ENCODE measurements at regions not wholly inside any gene's neighbourhood (a gene's known extent, or its start where the extent isn't known, plus 50 kb on each side); places are given as distances from the start of the nearest gene placed in this dataset.
A peak's percentile ranks its signal among the peaks of the same experiment; 100 is the strongest.

- Histone ChIP-seq H3K36me3 (no peaks in the 10 kb centered on the region), H3K27ac (no peak overlapping the region), H3K4me3 (no peak overlapping the region), H3K27me3 (no peaks in the 10 kb centered on the region), H3K9me3 (no peaks in the 10 kb centered on the region), H3K4me1 (no peaks in the 10 kb centered on the region)
- DNase-seq (ENCODE audit: low spot score in 2 of 2) = no peak
- intact Hi-C loops (cut with DNase I; ENCODE audit: low total_unique reads) = no loop called here
- TF ChIP-seq POLR2A (IDR thresholded peaks at IDR 0.05) = no peak
- TF ChIP-seq POLR2AphosphoS5 (IDR thresholded peaks at IDR 0.05) = no peak
- TF ChIP-seq CTCF (IDR thresholded peaks at IDR 0.05) = no peak
Measured at GRCh38 chr5:135635451-135635850, 56.7 kb upstream of the CXCL14 start.

GRCh38 chr5:135632798-135633197, 54.0 kb upstream of the CXCL14 start:
- H3K27ac ChIP-seq = no peak overlapping the region
- no peaks in the 10 kb centered on the region for H3K36me3 ChIP-seq
- intact Hi-C loops (cut with DNase I; ENCODE audit: low total_unique reads) = no loop called here
- no peak for DNase-seq (ENCODE audit: low spot score in 2 of 2)
- TF ChIP-seq POLR2A (IDR thresholded peaks at IDR 0.05) (no peak), CTCF (IDR thresholded peaks at IDR 0.05) (no peak), POLR2AphosphoS5 (IDR thresholded peaks at IDR 0.05) (no peak)
- H3K4me1 ChIP-seq = no peaks in the 10 kb centered on the region
- peaks cover 0 to 3% of the 10 kb centered on the region in 2 donors for H3K9me3 ChIP-seq
- no peaks in the 10 kb centered on the region for H3K27me3 ChIP-seq
- H3K4me3 ChIP-seq = no peak overlapping the region

GRCh38 chr5:135631391-135631790, 52.6 kb upstream of the CXCL14 start:
- Histone ChIP-seq H3K4me1 (no peaks in the 10 kb centered on the region), H3K9me3 (peaks cover 0 to 3% of the 10 kb centered on the region in 2 donors), H3K4me3 (no peak overlapping the region), H3K27me3 (no peaks in the 10 kb centered on the region), H3K27ac (no peak overlapping the region), H3K36me3 (no peaks in the 10 kb centered on the region)
- no peak for DNase-seq (ENCODE audit: low spot score in 2 of 2)
- intact Hi-C loops (cut with DNase I; ENCODE audit: low total_unique reads) = no loop called here
- TF ChIP-seq CTCF (IDR thresholded peaks at IDR 0.05) (no peak), POLR2A (IDR thresholded peaks at IDR 0.05) (no peak), POLR2AphosphoS5 (IDR thresholded peaks at IDR 0.05) (no peak)

GRCh38 chr5:135629666-135630065, 50.9 kb upstream of the CXCL14 start:
- no peak for TF ChIP-seq POLR2AphosphoS5 (IDR thresholded peaks at IDR 0.05)
- no peak for TF ChIP-seq POLR2A (IDR thresholded peaks at IDR 0.05)
- no peak for TF ChIP-seq CTCF (IDR thresholded peaks at IDR 0.05)
- H3K27ac ChIP-seq = peak overlapping the region in 1 of 2 donors; percentile 48
- H3K4me1 ChIP-seq = no peaks in the 10 kb centered on the region
- DNase-seq (ENCODE audit: low spot score in 2 of 2) = no peak
- no peaks in the 10 kb centered on the region for H3K36me3 ChIP-seq
- H3K4me3 ChIP-seq = no peak overlapping the region
- H3K27me3 ChIP-seq = no peaks in the 10 kb centered on the region
- peaks cover 0 to 3% of the 10 kb centered on the region in 2 donors for H3K9me3 ChIP-seq
- intact Hi-C loops (cut with DNase I; ENCODE audit: low total_unique reads) = no loop called here

- Histone ChIP-seq H3K4me3 (no peak overlapping the region), H3K9me3 (peaks cover 0 to 3% of the 10 kb centered on the region in 2 donors), H3K36me3 (no peaks in the 10 kb centered on the region), H3K27ac (peak overlapping the region in 1 of 2 donors; percentile 48), H3K27me3 (no peaks in the 10 kb centered on the region), H3K4me1 (no peaks in the 10 kb centered on the region)
- intact Hi-C loops (cut with DNase I; ENCODE audit: low total_unique reads) = no loop called here
- no peak for DNase-seq (ENCODE audit: low spot score in 2 of 2)
- TF ChIP-seq POLR2AphosphoS5 (IDR thresholded peaks at IDR 0.05) = no peak
- TF ChIP-seq POLR2A (IDR thresholded peaks at IDR 0.05) = no peak
- no peak for TF ChIP-seq CTCF (IDR thresholded peaks at IDR 0.05)
Measured at GRCh38 chr5:135628771-135629563, 50.2 kb upstream of the CXCL14 start.

All from breast epithelium (tissue), 4 donors.